NCI-H510A treated with DMSO at 0.1 percent for 48 hours (cell line): ENCODE measurements at regions not wholly inside any gene's neighbourhood (a gene's known extent, or its start where the extent isn't known, plus 50 kb on each side); places are given as distances from the start of the nearest gene placed in this dataset.

Experiments used
- DNase-seq: peaks from one replicate; lab custom pipeline; 2025; lab: John Stamatoyannopoulos, UW

GRCh38 chr2:103959174-103960128 is 894.5 kb upstream of the POU3F3 start:
- peak; percentile 59 for DNase-seq

- DNase-seq = no peak
Measured at GRCh38 chr2:103960129-103960513, 893.8 kb upstream of the POU3F3 start.

DNA sequence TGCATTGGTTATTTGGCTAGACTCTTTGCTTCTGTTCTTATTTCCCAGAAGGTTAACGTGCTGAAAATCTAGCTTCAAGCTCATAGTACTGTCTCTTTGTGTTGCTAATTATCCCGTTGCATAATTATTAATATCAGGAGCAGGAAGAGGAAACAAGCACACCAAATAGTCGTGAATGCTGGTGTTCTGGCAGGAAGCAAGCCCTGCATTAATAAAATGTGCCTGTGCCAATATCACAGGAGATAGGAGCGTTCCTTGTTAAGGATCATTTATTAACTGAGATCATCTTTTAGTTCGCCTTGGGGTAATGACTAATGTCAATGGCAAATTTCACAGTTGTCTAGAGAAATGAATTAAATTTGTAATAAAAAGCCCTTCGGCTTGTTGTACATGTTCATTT is 893.0 kb upstream of the POU3F3 start:
- no peak for DNase-seq

- no peak for DNase-seq
Measured at GRCh38 chr2:103961862-103962261, 892.1 kb upstream of the POU3F3 start.

DNA sequence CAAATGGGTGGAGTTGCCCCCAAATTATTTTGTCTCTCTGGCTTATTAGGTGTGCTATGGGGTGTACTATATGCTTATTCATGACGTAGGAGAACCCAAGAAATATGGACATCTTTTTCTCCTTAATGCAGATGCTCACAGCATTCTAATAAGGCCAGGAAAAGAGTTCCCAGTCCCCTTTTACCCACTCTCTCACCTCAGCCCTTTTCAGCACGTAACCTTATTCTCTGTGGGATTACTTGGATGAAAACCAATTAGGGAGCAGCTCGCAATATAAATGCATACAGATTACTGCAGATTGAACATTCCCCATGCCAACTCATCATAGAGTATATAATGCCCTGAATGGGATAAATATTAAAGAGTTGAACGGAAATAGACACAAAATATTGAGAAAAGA is 891.2 kb upstream of the POU3F3 start:
- DNase-seq = no peak

DNA sequence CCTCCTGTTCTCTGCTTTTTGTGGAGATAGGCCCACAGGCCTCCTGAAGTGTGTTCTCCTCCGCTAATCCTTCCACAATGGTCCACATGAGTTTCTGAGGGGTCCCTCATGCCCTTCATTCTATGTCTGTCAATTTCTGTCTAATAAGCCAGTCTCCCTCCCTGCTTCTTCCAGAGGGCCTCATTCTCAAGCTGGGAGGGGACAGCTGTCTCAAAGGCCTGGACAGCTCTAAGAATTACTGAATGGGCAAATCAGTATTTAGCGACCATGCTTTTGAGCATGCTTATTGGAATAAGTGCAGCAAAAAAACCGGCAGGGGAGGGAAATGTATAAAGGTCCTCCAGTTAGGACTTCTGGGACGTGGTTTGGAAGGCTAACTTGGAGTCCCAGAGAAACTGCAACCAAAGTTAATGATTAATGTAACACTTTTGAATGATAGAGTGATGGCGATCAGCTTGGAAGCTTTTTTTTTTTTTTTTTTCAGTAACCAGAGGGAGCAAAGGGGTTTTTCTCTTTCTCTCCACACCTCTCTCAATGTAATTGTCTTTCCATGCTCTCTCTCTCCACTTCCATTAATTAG is 890.7 kb upstream of the POU3F3 start:
- no peak for DNase-seq

DNA sequence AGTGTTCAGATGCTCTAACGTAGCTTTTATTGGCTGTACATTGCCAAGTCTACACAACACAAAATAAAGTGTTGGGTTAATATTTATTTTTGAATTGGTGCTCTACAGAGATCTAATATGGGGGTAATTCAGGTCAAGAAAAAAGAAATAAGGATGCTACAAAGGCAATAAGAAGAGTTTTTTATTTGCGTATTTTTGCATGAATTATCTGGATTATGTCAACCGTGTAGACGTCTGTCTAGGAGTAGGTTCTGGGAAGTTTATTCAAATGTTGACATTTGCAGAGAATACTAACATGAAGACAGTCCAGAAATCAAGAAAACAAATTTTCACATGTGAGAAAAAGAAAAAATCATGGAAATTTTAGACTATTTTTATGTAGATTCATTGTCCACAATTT is 876.7 kb upstream of the POU3F3 start:
- no peak for DNase-seq

- no peak for DNase-seq
Measured at GRCh38 chr2:103977668-103978067, 876.2 kb upstream of the POU3F3 start.

GRCh38 chr2:103980401-103980800 is 873.5 kb upstream of the POU3F3 start:
- DNase-seq = no peak

DNA sequence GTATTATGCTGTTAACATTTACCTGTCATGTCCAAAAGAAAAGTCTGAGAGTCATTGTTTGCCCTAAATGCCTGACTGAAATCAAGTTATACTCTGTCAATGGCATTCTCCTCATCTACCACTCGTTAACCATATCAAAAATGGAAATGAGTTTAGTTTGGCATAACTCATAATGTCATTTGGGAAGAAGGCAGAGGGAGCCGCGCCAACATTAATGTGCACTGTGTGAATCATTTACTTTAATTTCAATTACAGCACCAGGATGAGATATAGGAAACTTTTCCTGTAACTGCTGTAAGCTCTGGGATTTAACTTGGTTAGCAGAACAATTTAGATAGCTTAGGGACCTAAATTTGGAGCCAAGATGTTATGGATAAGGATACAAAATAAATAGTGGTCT is 871.2 kb upstream of the POU3F3 start:
- DNase-seq = no peak

DNA sequence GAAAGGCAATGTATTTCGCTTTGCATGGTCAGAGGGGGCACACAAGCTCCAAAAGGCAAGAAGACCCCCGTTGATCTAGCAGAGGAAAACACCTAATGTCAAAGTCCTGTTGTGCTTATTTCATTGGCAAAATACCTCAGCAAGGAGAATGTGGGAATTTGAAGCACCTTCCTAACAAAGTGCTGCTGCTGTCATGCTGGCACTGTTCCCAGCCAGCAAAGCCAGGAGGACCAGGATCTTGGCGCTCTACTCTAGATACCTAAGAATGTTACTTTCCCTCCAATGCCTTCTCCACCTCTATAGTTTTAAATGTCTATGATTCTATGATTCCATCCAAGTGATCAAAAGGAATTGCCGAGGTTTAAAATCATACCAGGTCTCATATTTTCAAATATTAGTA is 867.9 kb upstream of the POU3F3 start:
- no peak for DNase-seq

DNA sequence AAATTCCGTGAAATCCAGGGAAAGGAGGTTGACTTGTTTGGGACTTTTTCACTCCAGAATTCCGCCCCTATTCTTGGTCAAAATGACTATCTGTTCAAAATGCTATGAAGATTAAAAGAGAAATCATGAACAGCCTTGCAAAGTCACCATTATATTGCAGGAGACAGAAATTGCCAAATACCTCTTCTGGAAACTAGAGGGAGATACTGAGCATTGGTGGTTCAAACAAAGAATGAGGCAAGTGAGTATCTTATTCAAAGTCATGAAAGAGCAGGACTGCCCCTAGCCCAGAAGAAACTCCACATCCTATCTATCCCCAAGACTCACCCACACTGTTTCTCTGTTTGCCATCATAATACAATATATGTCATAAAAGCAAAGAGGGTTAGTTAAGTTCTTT is 862.3 kb upstream of the POU3F3 start:
- no peak for DNase-seq

DNA sequence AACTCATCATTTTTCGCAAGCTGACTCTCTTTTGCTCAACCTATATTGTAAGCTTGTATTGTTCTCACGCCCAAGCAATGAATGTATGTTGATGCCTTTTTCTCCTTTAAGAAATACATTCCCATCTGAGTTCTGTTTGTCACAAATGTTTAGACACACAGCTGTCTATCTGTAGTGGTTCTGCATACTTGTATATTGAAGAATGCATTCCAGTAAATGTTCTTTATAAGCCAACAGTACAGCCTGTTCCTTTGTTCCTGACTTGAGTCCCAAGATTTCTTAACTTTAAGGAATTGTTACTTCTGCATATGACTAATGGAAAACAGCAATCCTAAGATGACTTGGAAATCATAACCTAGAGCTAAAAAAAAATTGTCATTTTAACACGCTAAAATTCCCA is 849.1 kb upstream of the POU3F3 start:
- DNase-seq = no peak

DNA sequence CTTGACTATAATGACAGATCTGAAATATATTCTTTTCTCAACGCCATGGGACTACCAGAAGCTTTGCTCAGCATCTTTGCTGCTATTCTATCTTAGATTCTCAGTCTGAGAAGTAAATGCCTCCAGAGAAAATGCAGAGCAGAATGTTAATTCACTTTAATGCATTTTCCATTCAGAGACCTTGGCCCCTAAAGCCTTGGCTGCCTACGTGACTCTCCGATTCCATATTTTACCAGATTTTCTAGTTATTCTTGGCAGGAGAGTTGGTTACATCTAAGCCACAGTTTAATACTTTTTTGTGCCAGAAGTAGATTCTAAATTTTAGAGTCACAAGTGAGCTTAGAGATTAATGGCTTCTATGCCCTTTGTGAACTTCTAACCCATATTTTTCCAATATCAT is 837.1 kb upstream of the POU3F3 start:
- DNase-seq = no peak

- no peak for DNase-seq
Measured at GRCh38 chr2:104023306-104023705, 830.6 kb upstream of the POU3F3 start.

DNA sequence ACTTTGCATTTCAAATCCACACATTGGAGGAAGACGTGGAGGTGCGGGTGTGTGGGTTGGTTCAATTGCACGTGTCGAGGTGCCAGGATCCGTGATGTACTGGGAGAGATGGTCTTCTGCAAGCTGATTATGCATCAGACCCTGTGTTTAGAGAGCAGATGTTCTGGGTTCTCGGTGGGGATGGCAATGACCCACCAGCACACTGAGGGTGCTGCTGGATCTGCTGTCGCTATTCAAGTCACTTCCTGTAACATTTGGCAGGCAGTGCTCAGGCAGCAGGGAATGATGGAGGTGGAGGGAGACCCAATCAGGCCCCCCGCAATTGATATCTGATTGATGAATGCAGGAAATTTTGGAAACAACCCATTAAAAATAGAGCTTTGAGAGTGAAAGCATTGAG is 830.1 kb upstream of the POU3F3 start:
- no peak for DNase-seq

DNA sequence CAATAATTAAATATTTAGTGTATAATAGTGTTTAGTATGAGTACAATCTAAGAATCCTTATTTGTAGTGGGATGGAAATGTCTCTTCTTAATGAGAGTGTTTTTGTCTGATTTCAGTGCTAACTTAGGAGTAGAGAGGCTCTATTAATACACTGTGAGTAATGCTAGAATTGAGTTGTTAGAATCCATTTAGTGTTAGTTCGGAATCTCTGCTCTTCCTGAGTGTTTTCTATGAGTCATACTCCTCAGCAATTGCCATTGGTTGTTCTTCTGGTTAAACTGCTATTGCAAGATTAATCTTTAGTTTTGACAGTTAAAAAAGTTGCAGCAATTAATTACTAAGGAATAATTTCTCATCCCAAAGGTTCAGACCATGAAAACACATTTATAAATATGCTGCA is 828.6 kb upstream of the POU3F3 start:
- no peak for DNase-seq

GRCh38 chr2:104026725-104027124 is 827.2 kb upstream of the POU3F3 start:
- no peak for DNase-seq

DNA sequence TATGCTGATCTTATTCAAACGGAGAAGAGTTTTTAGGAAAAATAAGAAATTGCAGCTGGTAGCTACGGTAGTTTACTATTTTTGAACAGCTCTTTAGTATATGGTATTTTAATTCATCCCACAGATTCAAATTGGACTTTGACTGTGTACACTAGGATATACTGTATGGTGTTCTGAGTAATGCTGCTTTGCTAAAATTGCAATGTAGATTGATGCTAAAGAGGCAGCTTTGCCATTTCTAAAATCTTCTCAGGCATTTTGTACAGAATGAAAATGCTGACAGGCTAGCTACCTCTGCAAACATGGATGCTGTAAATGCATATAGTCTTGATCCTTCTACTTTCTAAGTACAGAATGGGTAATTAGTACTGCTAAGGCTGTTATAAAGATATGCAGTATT is 826.6 kb upstream of the POU3F3 start:
- DNase-seq = no peak

GRCh38 chr2:104028061-104028460 is 825.9 kb upstream of the POU3F3 start:
- DNase-seq = peak; percentile 7

DNA sequence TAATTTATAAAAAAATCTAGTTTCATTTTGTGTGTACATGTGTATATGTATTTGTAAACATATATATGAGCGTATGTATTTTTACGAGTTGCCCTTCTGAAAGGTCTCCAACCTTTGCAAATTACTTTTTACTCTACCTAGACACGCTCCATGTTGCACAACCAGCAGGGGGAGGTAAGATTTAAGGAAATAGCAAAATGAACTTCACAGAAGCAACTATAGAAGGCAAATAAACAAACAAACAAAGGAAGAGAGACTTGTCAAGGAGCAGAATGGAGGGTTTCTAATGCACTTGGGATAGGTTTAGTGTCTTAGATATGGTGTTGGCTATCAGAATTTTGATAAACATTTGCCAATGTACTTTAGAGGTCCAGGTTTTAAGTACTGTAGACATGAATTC is 820.5 kb upstream of the POU3F3 start:
- peak; percentile 52 for DNase-seq

- DNase-seq = no peak
Measured at GRCh38 chr2:104040771-104041170, 813.1 kb upstream of the POU3F3 start.

GRCh38 chr2:104041351-104041750 is 812.6 kb upstream of the POU3F3 start:
- DNase-seq = no peak

GRCh38 chr2:104043864-104044263 is 810.1 kb upstream of the POU3F3 start:
- peak; percentile 78 for DNase-seq
